Spleen (tissue), 7 donors: ENCODE measurements at regions not wholly inside any gene's neighbourhood (a gene's known extent, or its start where the extent isn't known, plus 50 kb on each side); places are given as distances from the start of the nearest gene placed in this dataset.

ENCODE experiments used
- POLR2A ChIP-seq, 3 donors: fragments of 450-650 bp; IDR thresholded peaks; one replicate each; pipeline ENCODE4 v1.5.1; 2017; ENCODE audit warnings: antibody characterized with exemption in 3 of 3, mild to moderate bottlenecking in 1 of 3
- TF ChIP-seq, protein P1 (sequence below), 11 experiments: fragments of 200-600 bp in 7 of 11; fragments of 450-650 bp in 4 of 11; sonication (generic) in 4 of 11; IDR thresholded peaks in 8 of 11; conservative IDR thresholded peaks in 3 of 11; 1 replicate in 7 of 11; 2 replicates in 4 of 11; pipeline versions ENCODE4 v1.4.0 to v1.8.0; 2016 to 2021; ENCODE audit warnings: antibody characterized with exemption in 11 of 11, inconsistent platforms in 4 of 11, mild to moderate bottlenecking in 1 of 11
- donor health status: DM: no; HTN: no; CAD: no; lungs with moderate emphysema.
- donor health status: DM: no; HTN: no; CAD: no.
- donor health status: DM: no; HTN: no; CAD: no.

DNA sequence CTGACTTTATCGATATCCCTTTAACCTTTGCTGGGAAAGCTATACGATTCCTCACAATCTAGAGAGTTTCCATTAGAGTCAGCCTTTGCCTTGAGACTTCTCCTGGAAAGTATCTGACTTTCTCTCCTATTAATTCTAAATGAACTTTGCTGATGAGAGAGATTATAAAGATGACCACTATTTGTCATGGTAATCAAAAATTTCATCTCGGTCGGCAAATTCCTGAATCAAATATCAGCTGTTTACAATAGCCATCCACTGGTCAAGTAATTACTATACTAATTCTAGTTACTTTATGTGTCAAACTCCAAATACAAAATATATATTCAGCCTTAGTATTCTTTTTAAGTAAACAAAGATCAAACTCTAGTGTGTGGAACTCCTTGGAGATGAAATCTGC, 164.4 kb upstream of the ITGA1 start:
- TF ChIP-seq, protein P1, sequence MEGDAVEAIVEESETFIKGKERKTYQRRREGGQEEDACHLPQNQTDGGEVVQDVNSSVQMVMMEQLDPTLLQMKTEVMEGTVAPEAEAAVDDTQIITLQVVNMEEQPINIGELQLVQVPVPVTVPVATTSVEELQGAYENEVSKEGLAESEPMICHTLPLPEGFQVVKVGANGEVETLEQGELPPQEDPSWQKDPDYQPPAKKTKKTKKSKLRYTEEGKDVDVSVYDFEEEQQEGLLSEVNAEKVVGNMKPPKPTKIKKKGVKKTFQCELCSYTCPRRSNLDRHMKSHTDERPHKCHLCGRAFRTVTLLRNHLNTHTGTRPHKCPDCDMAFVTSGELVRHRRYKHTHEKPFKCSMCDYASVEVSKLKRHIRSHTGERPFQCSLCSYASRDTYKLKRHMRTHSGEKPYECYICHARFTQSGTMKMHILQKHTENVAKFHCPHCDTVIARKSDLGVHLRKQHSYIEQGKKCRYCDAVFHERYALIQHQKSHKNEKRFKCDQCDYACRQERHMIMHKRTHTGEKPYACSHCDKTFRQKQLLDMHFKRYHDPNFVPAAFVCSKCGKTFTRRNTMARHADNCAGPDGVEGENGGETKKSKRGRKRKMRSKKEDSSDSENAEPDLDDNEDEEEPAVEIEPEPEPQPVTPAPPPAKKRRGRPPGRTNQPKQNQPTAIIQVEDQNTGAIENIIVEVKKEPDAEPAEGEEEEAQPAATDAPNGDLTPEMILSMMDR (IDR thresholded peaks at IDR 0.05 in 8 of 11, conservative IDR thresholded peaks at IDR 0.05 in 3 of 11), result no peak
- TF ChIP-seq POLR2A (IDR thresholded peaks at IDR 0.05), result no peak
